ENCODE measurements at regions not wholly inside any gene's neighbourhood (a gene's known extent, or its start where the extent isn't known, plus 50 kb on each side); places are given as distances from the start of the nearest gene placed in this dataset.

GRCh38 chr4:60794372-60794771 lies 405.8 kb upstream of the ADGRL3 start:
- no peak for DNase-seq (ENCODE audit: low spot score)

- DNase-seq (ENCODE audit: low spot score): no peak
These were observed 400.9 kb upstream of the ADGRL3 start for GRCh38 chr4:60799214-60799613.

- DNase-seq (ENCODE audit: low spot score): no peak
These were observed 399.4 kb upstream of the ADGRL3 start for GRCh38 chr4:60800701-60801100.

- DNase-seq (ENCODE audit: low spot score): peak; percentile 27
These were observed 394.4 kb upstream of the ADGRL3 start for GRCh38 chr4:60805500-60806313.

GRCh38 chr4:60808726-60809485 lies 391.2 kb upstream of the ADGRL3 start:
- no peak for DNase-seq (ENCODE audit: low spot score)

- DNase-seq (ENCODE audit: low spot score): no peak
These were observed 390.7 kb upstream of the ADGRL3 start for GRCh38 chr4:60809486-60809800.

- DNase-seq (ENCODE audit: low spot score): no peak
These were observed 387.3 kb upstream of the ADGRL3 start for GRCh38 chr4:60812811-60813210.

- DNase-seq (ENCODE audit: low spot score): no peak
These were observed 385.6 kb upstream of the ADGRL3 start for GRCh38 chr4:60814549-60814948.

GRCh38 chr4:60817609-60818008 lies 382.5 kb upstream of the ADGRL3 start:
- no peak for DNase-seq (ENCODE audit: low spot score)

GRCh38 chr4:60822986-60823385 lies 377.1 kb upstream of the ADGRL3 start:
- DNase-seq (ENCODE audit: low spot score): no peak

GRCh38 chr4:60840020-60840419 lies 360.1 kb upstream of the ADGRL3 start:
- DNase-seq (ENCODE audit: low spot score): no peak

- DNase-seq (ENCODE audit: low spot score): no peak
These were observed 353.4 kb upstream of the ADGRL3 start for GRCh38 chr4:60846678-60847077.

- no peak for DNase-seq (ENCODE audit: low spot score)
These were observed 352.5 kb upstream of the ADGRL3 start for GRCh38 chr4:60847614-60848013.

GRCh38 chr4:60857130-60857753 lies 342.9 kb upstream of the ADGRL3 start:
- DNase-seq (ENCODE audit: low spot score): no peak

GRCh38 chr4:60863442-60863841 lies 336.7 kb upstream of the ADGRL3 start:
- no peak for DNase-seq (ENCODE audit: low spot score)

- no peak for DNase-seq (ENCODE audit: low spot score)
These were observed 334.9 kb upstream of the ADGRL3 start for GRCh38 chr4:60865273-60865672.

- no peak for DNase-seq (ENCODE audit: low spot score)
These were observed 331.7 kb upstream of the ADGRL3 start for GRCh38 chr4:60868232-60868960.

GRCh38 chr4:60879135-60879701 lies 320.9 kb upstream of the ADGRL3 start:
- DNase-seq (ENCODE audit: low spot score): no peak

GRCh38 chr4:60884587-60884986 lies 315.5 kb upstream of the ADGRL3 start:
- no peak for DNase-seq (ENCODE audit: low spot score)

GRCh38 chr4:60885011-60885410 lies 315.1 kb upstream of the ADGRL3 start:
- no peak for DNase-seq (ENCODE audit: low spot score)

GRCh38 chr4:60890743-60891142 lies 309.4 kb upstream of the ADGRL3 start:
- DNase-seq (ENCODE audit: low spot score): no peak

- DNase-seq (ENCODE audit: low spot score): no peak
These were observed 308.2 kb upstream of the ADGRL3 start for GRCh38 chr4:60891947-60892346.

Measured in LoVo (cell line).